ENCODE measurements at regions not wholly inside any gene's neighbourhood (a gene's known extent, or its start where the extent isn't known, plus 50 kb on each side); places are given as distances from the start of the nearest gene placed in this dataset.
A peak's percentile ranks its signal among the peaks of the same experiment; 100 is the strongest.

DNA sequence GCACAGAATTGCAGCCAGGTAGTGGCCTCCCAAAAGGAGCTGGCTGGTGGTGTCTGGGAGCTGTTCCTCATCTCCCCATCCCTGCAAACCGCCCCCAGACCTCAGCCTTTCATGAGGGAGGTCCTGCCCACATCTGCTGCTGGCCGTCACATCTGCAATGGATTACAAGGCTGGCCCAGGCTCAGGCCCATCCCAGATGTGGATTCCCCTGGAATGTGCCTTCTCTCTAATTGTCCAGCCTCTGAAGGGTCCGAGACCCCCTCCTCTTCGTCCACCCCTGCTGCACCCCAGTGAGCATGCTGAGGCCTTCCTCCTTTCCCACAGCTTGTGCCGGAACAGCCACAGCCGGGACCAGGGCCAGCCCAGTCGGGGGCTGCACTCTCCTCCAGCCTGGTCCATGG is 115.0 kb upstream of the NALF2 start:
- DNase-seq (ENCODE audit: insufficient read length) (no peak), FAIRE-seq (no peak)
- TF ChIP-seq POLR2A (IDR thresholded peaks at IDR 0.05; ENCODE audit: low read depth, low read length) (no peak), TAF1 (IDR thresholded peaks at IDR 0.05; ENCODE audit: borderline replicate concordance, low read depth, low read length) (no peak), POLR2AphosphoS5 (IDR thresholded peaks at IDR 0.05; ENCODE audit: low read depth, low read length) (no peak)

- DNase-seq (ENCODE audit: insufficient read length): no peak
- TF ChIP-seq TAF1 (IDR thresholded peaks at IDR 0.05; ENCODE audit: borderline replicate concordance, low read depth, low read length) (no peak), POLR2A (IDR thresholded peaks at IDR 0.05; ENCODE audit: low read depth, low read length) (no peak), POLR2AphosphoS5 (IDR thresholded peaks at IDR 0.05; ENCODE audit: low read depth, low read length) (no peak)
- no peak for FAIRE-seq
Observed at GRCh38 chrX:69388526-69388925, 115.6 kb upstream of the NALF2 start.

DNA sequence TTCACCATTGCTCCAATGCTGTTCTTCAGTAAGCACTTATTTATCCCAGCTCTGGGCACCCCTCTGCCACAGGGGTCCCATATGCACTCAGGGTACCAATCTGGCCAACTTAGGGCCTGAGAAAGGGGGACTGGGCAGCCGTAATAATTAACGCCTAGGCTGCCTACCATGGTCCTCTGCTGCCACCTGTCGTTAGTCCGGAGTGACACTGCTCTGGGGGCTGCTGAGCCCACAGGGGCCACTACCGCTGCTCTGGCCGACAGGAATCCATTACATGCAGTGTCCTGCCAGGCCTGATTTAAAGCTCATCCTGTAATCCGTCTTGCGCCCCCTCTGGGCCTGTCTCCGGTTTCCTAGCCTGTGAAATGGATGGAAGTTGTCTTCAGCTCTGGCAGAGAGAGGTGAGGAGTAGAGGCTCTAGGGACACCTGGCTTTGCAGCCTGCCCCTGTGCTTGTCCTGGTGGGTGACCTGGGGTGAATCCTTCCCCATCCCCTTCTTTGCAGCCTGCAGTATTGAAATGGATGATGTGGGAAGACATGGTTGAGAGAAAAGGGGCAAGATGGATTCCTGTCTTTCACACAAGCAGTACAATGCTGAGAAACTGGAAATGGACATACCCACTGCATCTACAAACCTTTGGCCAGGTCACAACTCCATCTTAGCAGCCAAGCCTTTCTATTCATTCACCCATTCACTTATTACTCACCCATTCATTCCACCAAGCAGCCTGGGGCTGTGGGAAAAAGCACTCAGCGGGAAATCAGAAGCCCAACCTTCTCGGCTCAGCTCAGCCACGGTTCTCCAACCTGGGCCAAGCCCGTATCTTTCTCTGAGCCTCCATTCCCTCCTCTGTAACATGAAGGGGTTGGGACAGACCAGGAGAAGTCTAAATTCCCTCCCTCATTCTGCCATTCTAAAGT is 116.3 kb upstream of the NALF2 start:
- TF ChIP-seq POLR2AphosphoS5 (IDR thresholded peaks at IDR 0.05; ENCODE audit: low read depth, low read length) (no peak), POLR2A (IDR thresholded peaks at IDR 0.05; ENCODE audit: low read depth, low read length) (no peak), TAF1 (IDR thresholded peaks at IDR 0.05; ENCODE audit: borderline replicate concordance, low read depth, low read length) (no peak)
- DNase-seq (ENCODE audit: insufficient read length) (peak; percentile 50), FAIRE-seq (peak; percentile 77)

DNA sequence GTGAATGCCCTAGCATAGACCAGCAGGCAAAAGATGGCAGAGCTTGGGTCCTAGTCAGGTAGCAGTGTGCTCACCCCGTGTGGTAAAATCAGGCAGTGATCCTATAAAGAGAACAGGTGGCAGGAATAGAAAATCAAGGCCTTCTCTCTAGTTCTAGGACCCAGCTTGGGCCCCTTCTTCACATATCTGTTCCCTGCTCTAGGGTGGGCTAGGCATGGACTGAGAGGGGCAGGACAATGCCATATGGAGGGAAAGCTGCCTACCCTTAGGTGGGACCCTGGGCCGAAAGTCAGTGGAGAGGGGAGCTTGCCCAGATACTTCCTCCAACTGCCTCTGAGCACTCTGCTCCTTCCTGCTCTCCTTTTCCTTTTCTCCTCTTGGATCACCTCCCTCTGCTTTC is 117.4 kb upstream of the NALF2 start:
- FAIRE-seq: no peak
- DNase-seq (ENCODE audit: insufficient read length): no peak
- TF ChIP-seq TAF1 (IDR thresholded peaks at IDR 0.05; ENCODE audit: borderline replicate concordance, low read depth, low read length): no peak
- no peak for TF ChIP-seq POLR2A (IDR thresholded peaks at IDR 0.05; ENCODE audit: low read depth, low read length)
- TF ChIP-seq POLR2AphosphoS5 (IDR thresholded peaks at IDR 0.05; ENCODE audit: low read depth, low read length): no peak

- DNase-seq (ENCODE audit: insufficient read length) (no peak), FAIRE-seq (no peak)
- TF ChIP-seq POLR2A (IDR thresholded peaks at IDR 0.05; ENCODE audit: low read depth, low read length) (no peak), POLR2AphosphoS5 (IDR thresholded peaks at IDR 0.05; ENCODE audit: low read depth, low read length) (no peak), TAF1 (IDR thresholded peaks at IDR 0.05; ENCODE audit: borderline replicate concordance, low read depth, low read length) (no peak)
Observed at GRCh38 chrX:69379412-69379811, 124.7 kb upstream of the NALF2 start.

DNA sequence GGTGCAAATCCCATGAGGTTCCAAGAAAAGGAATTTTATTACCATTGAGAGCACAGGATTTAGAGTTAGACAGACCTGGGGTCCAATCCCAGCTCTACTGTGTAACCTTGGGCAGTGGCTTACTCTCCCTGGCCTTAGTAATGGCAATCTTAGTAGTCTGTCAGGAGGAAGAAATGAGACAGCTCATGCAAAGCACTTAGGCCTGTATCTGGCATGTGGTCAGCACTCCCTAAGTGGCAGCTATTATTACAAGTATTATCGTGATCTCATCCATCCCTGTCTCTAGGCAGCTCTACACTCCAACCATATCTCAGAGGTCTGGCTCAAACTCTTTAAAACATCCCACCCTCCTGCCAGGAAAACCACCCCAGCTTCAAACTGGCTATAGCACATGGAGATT is 129.6 kb upstream of the NALF2 start:
- no peak for TF ChIP-seq POLR2A (IDR thresholded peaks at IDR 0.05; ENCODE audit: low read depth, low read length)
- TF ChIP-seq POLR2AphosphoS5 (IDR thresholded peaks at IDR 0.05; ENCODE audit: low read depth, low read length): no peak
- no peak for TF ChIP-seq TAF1 (IDR thresholded peaks at IDR 0.05; ENCODE audit: borderline replicate concordance, low read depth, low read length)
- FAIRE-seq (no peak), DNase-seq (ENCODE audit: insufficient read length) (no peak)

DNA sequence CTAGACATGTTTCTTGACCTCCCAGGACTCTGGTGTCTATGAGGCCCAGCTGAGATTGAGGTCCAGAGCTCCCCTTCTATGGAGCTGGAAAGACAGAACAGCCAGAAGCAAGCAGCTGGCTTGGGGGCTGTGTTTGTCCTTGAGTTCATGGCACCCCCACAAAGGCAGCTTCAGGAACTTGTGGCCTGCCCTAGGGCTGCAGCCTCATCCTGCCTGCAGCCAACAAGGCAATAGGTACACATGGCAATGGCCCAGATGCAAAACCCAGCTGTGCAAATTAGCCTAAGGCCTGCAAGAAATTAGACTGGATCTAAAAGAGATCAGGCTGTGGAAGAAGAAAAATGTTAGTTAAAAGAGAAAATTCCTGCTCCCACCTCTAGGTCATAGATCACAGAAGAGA is 131.7 kb upstream of the NALF2 start:
- no peak for FAIRE-seq
- TF ChIP-seq TAF1 (IDR thresholded peaks at IDR 0.05; ENCODE audit: borderline replicate concordance, low read depth, low read length) (no peak), POLR2A (IDR thresholded peaks at IDR 0.05; ENCODE audit: low read depth, low read length) (no peak), POLR2AphosphoS5 (IDR thresholded peaks at IDR 0.05; ENCODE audit: low read depth, low read length) (no peak)
- no peak for DNase-seq (ENCODE audit: insufficient read length)

DNA sequence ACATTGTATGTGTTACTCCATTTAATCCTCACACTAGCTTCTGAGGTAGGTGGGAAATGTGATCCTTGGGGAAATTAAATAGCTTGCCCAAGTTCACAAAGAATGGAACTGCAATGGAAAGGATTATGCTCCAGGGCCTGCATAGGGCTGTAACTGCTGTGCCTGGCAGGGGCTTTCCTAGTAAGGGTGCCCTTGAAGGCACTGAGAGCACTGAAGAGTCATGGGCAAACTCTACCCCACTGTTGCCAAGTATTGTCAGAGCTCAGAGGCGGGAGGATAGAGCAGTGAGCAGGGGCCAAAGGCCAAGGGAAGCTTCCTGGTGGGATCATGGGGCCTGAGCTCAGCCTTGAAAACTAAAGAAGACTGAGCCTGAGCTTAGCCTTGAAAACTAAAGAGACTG is 133.0 kb upstream of the NALF2 start:
- TF ChIP-seq TAF1 (IDR thresholded peaks at IDR 0.05; ENCODE audit: borderline replicate concordance, low read depth, low read length) (no peak), POLR2AphosphoS5 (IDR thresholded peaks at IDR 0.05; ENCODE audit: low read depth, low read length) (no peak), POLR2A (IDR thresholded peaks at IDR 0.05; ENCODE audit: low read depth, low read length) (no peak)
- FAIRE-seq: no peak
- DNase-seq (ENCODE audit: insufficient read length): no peak

DNA sequence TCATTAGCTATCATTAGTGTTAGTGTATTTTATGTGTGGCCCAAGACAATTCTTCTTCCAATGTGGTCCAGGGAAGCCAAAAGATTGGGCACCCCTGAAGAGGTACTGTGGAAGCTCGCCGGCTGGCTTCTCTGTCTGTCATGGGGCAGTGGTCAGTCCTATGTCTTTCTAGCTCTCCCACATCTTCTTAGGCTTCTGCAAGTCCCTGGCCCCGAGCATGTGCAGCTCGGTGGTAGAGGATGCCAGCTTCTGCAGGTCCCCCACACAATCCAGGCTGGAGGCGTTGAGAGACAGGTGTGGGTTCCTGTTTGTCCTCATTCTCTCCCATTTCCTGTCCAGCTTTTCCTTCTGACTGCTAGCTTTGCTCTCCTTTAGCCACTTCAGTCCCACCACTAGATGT is 134.1 kb upstream of the NALF2 start:
- no peak for TF ChIP-seq TAF1 (IDR thresholded peaks at IDR 0.05; ENCODE audit: borderline replicate concordance, low read depth, low read length)
- TF ChIP-seq POLR2A (IDR thresholded peaks at IDR 0.05; ENCODE audit: low read depth, low read length): no peak
- no peak for TF ChIP-seq POLR2AphosphoS5 (IDR thresholded peaks at IDR 0.05; ENCODE audit: low read depth, low read length)
- no peak for DNase-seq (ENCODE audit: insufficient read length)
- no peak for FAIRE-seq

GRCh38 chrX:69366183-69366582 is 137.9 kb upstream of the NALF2 start:
- no peak for DNase-seq (ENCODE audit: insufficient read length)
- TF ChIP-seq POLR2A (IDR thresholded peaks at IDR 0.05; ENCODE audit: low read depth, low read length) (no peak), POLR2AphosphoS5 (IDR thresholded peaks at IDR 0.05; ENCODE audit: low read depth, low read length) (no peak), TAF1 (IDR thresholded peaks at IDR 0.05; ENCODE audit: borderline replicate concordance, low read depth, low read length) (no peak)
- no peak for FAIRE-seq

- TF ChIP-seq POLR2AphosphoS5 (IDR thresholded peaks at IDR 0.05; ENCODE audit: low read depth, low read length): no peak
- FAIRE-seq (no peak), DNase-seq (ENCODE audit: insufficient read length) (no peak)
Observed at GRCh38 chrX:69365755-69366154, 138.4 kb upstream of the NALF2 start.

DNA sequence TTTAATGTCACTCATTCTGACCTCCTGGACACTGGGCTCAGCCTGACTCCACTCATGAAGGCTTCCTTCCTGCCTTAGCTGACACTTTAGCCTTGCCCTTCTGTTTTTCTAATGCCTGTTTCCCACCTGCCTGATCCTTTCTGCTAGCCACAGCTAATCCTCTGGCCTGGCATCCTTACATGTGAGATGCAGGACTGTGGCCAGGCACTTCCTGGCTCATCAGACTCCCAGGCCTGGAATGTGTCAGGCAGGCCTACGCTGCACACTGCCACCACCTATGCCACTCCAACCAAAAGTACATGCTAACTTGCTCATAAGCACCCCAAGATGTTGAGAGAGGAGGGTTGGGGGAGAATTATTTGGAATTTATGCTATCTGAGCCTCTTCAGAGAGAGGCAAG is 138.8 kb upstream of the NALF2 start:
- TF ChIP-seq POLR2A (IDR thresholded peaks at IDR 0.05; ENCODE audit: low read depth, low read length): no peak
- no peak for TF ChIP-seq POLR2AphosphoS5 (IDR thresholded peaks at IDR 0.05; ENCODE audit: low read depth, low read length)
- no peak for TF ChIP-seq TAF1 (IDR thresholded peaks at IDR 0.05; ENCODE audit: borderline replicate concordance, low read depth, low read length)
- DNase-seq (ENCODE audit: insufficient read length) (no peak), FAIRE-seq (no peak)
